Activated naive CD8-positive, alpha-beta T cell (primary cell): ENCODE measurements at regions not wholly inside any gene's neighbourhood (a gene's known extent, or its start where the extent isn't known, plus 50 kb on each side); places are given as distances from the start of the nearest gene placed in this dataset.

Source experiments
- H3K27ac Mint-ChIP-seq: one replicate; pipeline ENCODE4 v1.8.0; 2021; ENCODE audit warnings: mixed read lengths
- H3K27me3 Mint-ChIP-seq: one replicate; pipeline ENCODE4 v1.8.0; 2021; ENCODE audit warnings: mixed read lengths
- H3K36me3 Mint-ChIP-seq: one replicate; pipeline ENCODE4 v1.8.0; 2021; ENCODE audit warnings: mixed read lengths
- H3K4me1 Mint-ChIP-seq: one replicate; pipeline ENCODE4 v1.8.0; 2021; ENCODE audit warnings: low read depth, mixed read lengths
- H3K4me3 Mint-ChIP-seq: one replicate; pipeline ENCODE4 v1.8.0; 2021; ENCODE audit warnings: mild to moderate bottlenecking, mixed read lengths
- H3K9me3 Mint-ChIP-seq: one replicate; pipeline ENCODE4 v1.8.0; 2021; ENCODE audit warnings: low read depth, mixed read lengths

GRCh38 chr3:126259411-126260391 lies 79.3 kb upstream of the ALDH1L1 start:
- Mint-ChIP-seq H3K27me3 (peaks cover 12% of the 10 kb centered on the region), H3K36me3 (no peaks in the 10 kb centered on the region), H3K4me3 (no peak overlapping the region), H3K27ac (no peak overlapping the region), H3K9me3 (no peaks in the 10 kb centered on the region), H3K4me1 (no peaks in the 10 kb centered on the region)

GRCh38 chr3:126258670-126259069 lies 78.3 kb upstream of the ALDH1L1 start:
- Mint-ChIP-seq H3K4me1 (no peaks in the 10 kb centered on the region), H3K27me3 (peaks cover 12% of the 10 kb centered on the region), H3K36me3 (no peaks in the 10 kb centered on the region), H3K27ac (no peak overlapping the region), H3K4me3 (no peak overlapping the region), H3K9me3 (no peaks in the 10 kb centered on the region)

GRCh38 chr3:126257984-126258383 lies 77.6 kb upstream of the ALDH1L1 start:
- H3K27ac Mint-ChIP-seq: no peak overlapping the region
- no peaks in the 10 kb centered on the region for H3K9me3 Mint-ChIP-seq
- no peak overlapping the region for H3K4me3 Mint-ChIP-seq
- H3K27me3 Mint-ChIP-seq: peaks cover 11% of the 10 kb centered on the region
- H3K4me1 Mint-ChIP-seq: no peaks in the 10 kb centered on the region
- no peaks in the 10 kb centered on the region for H3K36me3 Mint-ChIP-seq

GRCh38 chr3:126257174-126257573 lies 76.8 kb upstream of the ALDH1L1 start:
- no peaks in the 10 kb centered on the region for H3K4me1 Mint-ChIP-seq
- no peaks in the 10 kb centered on the region for H3K36me3 Mint-ChIP-seq

DNA sequence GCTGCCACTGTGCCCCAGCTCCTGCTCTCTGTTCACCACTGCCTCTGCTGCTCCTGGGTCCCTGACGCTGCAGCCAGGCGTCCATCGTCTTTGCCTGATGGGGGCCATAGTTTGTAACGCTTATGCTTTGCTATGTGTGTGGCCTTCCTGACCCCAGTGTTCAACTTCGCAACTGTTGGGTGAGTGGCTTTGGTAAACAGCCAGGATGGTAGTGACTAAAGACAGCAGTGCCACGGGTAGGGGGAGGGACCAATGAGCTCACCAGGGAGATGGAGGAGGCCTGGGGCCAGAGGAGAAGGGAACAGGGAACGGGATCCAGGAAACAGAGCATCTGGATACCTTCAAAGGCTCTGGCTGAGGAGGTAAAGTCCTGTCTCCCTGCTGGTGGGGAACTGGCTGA lies 75.9 kb upstream of the ALDH1L1 start:
- no peak overlapping the region for H3K4me3 Mint-ChIP-seq

More at GRCh38 chr3:126257174-126257573, 76.8 kb upstream of the ALDH1L1 start:
- no peak overlapping the region for H3K27ac Mint-ChIP-seq
- no peaks in the 10 kb centered on the region for H3K9me3 Mint-ChIP-seq
- peaks cover 7% of the 10 kb centered on the region for H3K27me3 Mint-ChIP-seq
- H3K4me3 Mint-ChIP-seq: no peak overlapping the region

DNA sequence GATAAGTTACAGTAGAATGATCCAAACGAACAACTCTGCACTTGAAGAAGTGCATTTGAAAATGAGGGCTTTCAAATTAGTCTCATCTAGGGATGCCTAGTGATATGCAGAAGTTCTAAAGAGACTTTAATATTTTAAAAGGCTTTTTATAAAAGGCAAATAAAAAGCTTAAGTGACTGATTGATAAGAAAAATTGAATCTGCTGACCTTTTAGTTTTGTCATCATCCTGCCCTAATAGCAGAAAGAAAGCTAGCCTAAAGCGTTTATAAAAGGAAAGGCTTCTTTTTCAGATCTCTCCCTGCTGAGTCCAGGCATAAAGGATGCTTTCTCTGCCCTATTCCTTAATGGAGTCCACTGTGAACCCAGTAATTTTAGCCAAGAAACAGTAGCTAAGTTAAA lies 72.7 kb upstream of the ALDH1L1 start:
- Mint-ChIP-seq H3K4me3 (no peak overlapping the region), H3K36me3 (peaks cover 2% of the 10 kb centered on the region), H3K4me1 (no peaks in the 10 kb centered on the region), H3K27ac (no peak overlapping the region), H3K27me3 (peaks cover 9% of the 10 kb centered on the region), H3K9me3 (peaks cover 3% of the 10 kb centered on the region)

More for the DNA sequence above, 75.9 kb upstream of the ALDH1L1 start:
- H3K36me3 Mint-ChIP-seq: no peaks in the 10 kb centered on the region
- H3K27me3 Mint-ChIP-seq: peaks cover 2% of the 10 kb centered on the region
- H3K4me1 Mint-ChIP-seq: no peaks in the 10 kb centered on the region
- no peaks in the 10 kb centered on the region for H3K9me3 Mint-ChIP-seq
- no peak overlapping the region for H3K27ac Mint-ChIP-seq

DNA sequence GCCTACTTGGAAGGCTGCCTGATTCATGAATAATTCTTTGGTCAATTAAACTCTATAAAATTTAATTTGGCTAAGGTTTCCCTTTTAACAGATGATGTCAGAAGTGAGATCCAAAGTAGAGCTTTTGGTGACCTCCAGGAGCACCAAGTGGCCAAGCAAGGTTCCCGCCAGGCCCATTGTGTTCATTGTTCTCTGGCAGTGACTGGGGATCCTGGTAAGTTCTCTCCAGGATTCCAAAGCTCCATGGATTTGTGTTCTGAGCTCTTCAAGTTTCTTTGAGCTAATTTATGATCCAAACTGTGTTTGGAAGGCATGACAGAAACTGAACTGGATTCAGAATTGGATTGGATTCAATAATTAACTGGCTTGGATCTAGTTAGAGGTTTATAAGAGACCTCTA lies 72.0 kb upstream of the ALDH1L1 start:
- Mint-ChIP-seq H3K27me3 (peaks cover 10% of the 10 kb centered on the region), H3K4me1 (no peaks in the 10 kb centered on the region), H3K27ac (no peak overlapping the region), H3K36me3 (peaks cover 2% of the 10 kb centered on the region), H3K9me3 (peaks cover 9% of the 10 kb centered on the region), H3K4me3 (no peak overlapping the region)

- Mint-ChIP-seq H3K4me1 (no peaks in the 10 kb centered on the region), H3K9me3 (peaks cover 9% of the 10 kb centered on the region), H3K36me3 (peaks cover 2% of the 10 kb centered on the region), H3K4me3 (no peak overlapping the region), H3K27ac (no peak overlapping the region), H3K27me3 (peaks cover 12% of the 10 kb centered on the region)
Observed at GRCh38 chr3:126245811-126246727, 65.7 kb upstream of the ALDH1L1 start.
